Colonic mucosa (tissue), 4 donors: ENCODE measurements at regions not wholly inside any gene's neighbourhood (a gene's known extent, or its start where the extent isn't known, plus 50 kb on each side); places are given as distances from the start of the nearest gene placed in this dataset.

Experiments
- DNase-seq: peaks from one replicate; pipeline ENCODE4 v3.0.0-alpha.2; 2020
- H3K27ac ChIP-seq: fragments of 200-600 bp; one replicate; pipeline ENCODE4 v1.8.0; 2021
- H3K27me3 ChIP-seq: fragments of 200-600 bp; one replicate; pipeline ENCODE4 v1.8.0; 2021
- H3K36me3 ChIP-seq: fragments of 200-600 bp; one replicate; pipeline ENCODE4 v1.8.0; 2021
- H3K4me1 ChIP-seq: fragments of 200-600 bp; one replicate; pipeline ENCODE4 v1.8.0; 2021; ENCODE audit warnings: mild to moderate bottlenecking
- H3K4me3 ChIP-seq: fragments of 200-600 bp; one replicate; pipeline ENCODE4 v1.8.0; 2021
- H3K9ac ChIP-seq, 2 donors: one replicate each; pipeline ENCODE4 v1.7.0; 2013; ENCODE audit warnings: control low read depth in 2 of 2, low read depth in 2 of 2, low read length in 2 of 2
- H3K9me3 ChIP-seq: fragments of 200-600 bp; one replicate; pipeline ENCODE4 v1.8.0; 2021
- intact Hi-C: fragments of 100-400 bp; cut with DNase I; formaldehyde crosslinking; loops from one replicate; pipeline ENCODE4 v1.14.1; 2022
- TF ChIP-seq, protein P1 (sequence below): fragments of 200-600 bp; IDR thresholded peaks from one replicate; pipeline ENCODE4 v1.8.0; 2022; ENCODE audit warnings: antibody characterized with exemption, mild to moderate bottlenecking
- donor health status: healthy.
- donor health status: DM: no; HTN: no; CAD: no.
- donor health status: DM: no; HTN: no; CAD: no.

- Histone ChIP-seq H3K27ac (no peak overlapping the region), H3K27me3 (no peaks in the 10 kb centered on the region), H3K36me3 (no peaks in the 10 kb centered on the region), H3K9me3 (no peaks in the 10 kb centered on the region), H3K4me3 (no peak overlapping the region), H3K9ac (no peak overlapping the region), H3K4me1 (no peaks in the 10 kb centered on the region)
- TF ChIP-seq, protein P1, sequence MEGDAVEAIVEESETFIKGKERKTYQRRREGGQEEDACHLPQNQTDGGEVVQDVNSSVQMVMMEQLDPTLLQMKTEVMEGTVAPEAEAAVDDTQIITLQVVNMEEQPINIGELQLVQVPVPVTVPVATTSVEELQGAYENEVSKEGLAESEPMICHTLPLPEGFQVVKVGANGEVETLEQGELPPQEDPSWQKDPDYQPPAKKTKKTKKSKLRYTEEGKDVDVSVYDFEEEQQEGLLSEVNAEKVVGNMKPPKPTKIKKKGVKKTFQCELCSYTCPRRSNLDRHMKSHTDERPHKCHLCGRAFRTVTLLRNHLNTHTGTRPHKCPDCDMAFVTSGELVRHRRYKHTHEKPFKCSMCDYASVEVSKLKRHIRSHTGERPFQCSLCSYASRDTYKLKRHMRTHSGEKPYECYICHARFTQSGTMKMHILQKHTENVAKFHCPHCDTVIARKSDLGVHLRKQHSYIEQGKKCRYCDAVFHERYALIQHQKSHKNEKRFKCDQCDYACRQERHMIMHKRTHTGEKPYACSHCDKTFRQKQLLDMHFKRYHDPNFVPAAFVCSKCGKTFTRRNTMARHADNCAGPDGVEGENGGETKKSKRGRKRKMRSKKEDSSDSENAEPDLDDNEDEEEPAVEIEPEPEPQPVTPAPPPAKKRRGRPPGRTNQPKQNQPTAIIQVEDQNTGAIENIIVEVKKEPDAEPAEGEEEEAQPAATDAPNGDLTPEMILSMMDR, result no peak
- DNase-seq, result no peak
- intact Hi-C loops, result no loop called here
These were observed 88.2 kb downstream of the GLUD2 start for GRCh38 chrX:121135488-121136207.

DNA sequence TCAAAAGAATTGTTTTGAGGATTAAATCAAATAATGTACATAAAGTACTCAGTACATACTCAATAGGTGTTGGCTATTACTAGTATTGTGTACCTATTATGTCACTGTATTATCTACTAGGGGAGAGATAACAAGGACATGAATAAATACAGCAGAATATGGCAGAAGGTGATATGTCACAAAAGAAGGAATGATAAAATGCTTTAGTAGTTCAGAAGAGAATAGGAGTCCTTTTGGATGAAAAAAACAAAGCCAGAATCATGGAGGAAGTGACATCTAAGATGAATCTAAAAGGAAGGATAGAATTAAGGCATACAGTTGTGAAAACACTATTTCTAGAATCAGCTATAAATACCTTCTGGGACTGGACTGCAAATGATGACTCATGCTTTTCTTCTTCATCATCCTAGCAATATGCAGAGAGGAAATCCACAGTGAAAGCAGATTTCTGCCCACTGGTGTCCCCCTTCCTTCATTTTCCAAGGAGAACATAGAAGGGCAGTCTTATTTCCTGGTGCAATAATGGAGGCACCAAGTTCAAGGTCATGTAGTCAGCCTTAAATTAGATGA is 98.7 kb downstream of the GLUD2 start:
- no peaks in the 10 kb centered on the region for H3K9me3 ChIP-seq
- no peaks in the 10 kb centered on the region for H3K27me3 ChIP-seq
- H3K4me1 ChIP-seq, result no peaks in the 10 kb centered on the region
- DNase-seq, result no peak
- TF ChIP-seq, protein P1, result no peak
- no peaks in the 10 kb centered on the region for H3K36me3 ChIP-seq
- intact Hi-C loops, result no loop called here
- H3K4me3 ChIP-seq, result no peak overlapping the region
- no peak overlapping the region for H3K9ac ChIP-seq
- no peak overlapping the region for H3K27ac ChIP-seq

DNA sequence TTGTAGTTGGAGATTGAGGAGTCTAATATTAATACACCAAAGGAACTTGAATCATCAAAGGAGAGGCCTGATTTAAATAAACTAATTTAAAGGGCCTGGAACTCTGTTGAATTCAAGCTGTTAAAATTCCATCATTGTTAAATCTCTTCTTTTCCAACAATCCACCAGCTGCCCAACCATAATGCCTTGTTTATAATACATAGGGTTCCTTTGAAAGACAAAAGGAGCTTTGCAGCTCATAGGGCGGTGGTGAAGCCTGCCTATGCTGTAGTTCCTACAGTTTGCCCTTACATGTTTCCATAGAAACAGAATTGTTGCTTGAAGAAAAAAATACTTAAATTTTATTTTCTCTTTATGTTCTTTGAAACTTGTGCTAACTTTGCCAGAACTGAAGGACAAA is 102.8 kb downstream of the GLUD2 start:
- intact Hi-C loops, result no loop called here
- TF ChIP-seq, protein P1, result no peak

DNA sequence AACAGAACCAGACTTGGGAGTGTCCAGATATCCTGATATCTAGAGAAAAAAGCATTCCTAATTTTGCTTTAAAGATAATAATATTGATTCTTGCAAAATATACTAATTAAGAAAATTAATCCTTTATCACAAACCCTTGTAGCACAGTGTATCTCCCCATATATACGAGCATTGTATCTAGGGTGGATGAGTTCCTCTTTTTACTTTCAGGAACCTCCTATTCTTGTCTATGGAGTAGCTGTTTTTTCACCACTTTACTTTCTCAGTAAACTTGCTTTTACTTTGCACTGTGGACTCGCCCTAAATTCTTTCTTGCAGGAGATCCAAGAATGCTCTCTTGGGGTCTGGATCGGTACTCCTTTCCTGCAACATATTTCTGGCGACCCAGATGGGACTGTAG is 103.9 kb downstream of the GLUD2 start:
- DNase-seq, result no peak
- H3K9me3 ChIP-seq, result no peaks in the 10 kb centered on the region
- H3K36me3 ChIP-seq, result no peaks in the 10 kb centered on the region
- H3K27ac ChIP-seq, result no peak overlapping the region
- H3K4me1 ChIP-seq, result no peaks in the 10 kb centered on the region
- TF ChIP-seq, protein P1, result no peak
- no peaks in the 10 kb centered on the region for H3K27me3 ChIP-seq
- H3K9ac ChIP-seq, result no peak overlapping the region
- intact Hi-C loops, result no loop called here
- no peak overlapping the region for H3K4me3 ChIP-seq

More for the DNA sequence above, 102.8 kb downstream of the GLUD2 start:
- Histone ChIP-seq H3K9me3 (no peaks in the 10 kb centered on the region), H3K4me3 (no peak overlapping the region), H3K4me1 (no peaks in the 10 kb centered on the region), H3K27me3 (no peaks in the 10 kb centered on the region), H3K27ac (no peak overlapping the region), H3K9ac (no peak overlapping the region), H3K36me3 (no peaks in the 10 kb centered on the region)
- DNase-seq, result no peak

GRCh38 chrX:121154858-121155404 is 107.5 kb downstream of the GLUD2 start:
- Histone ChIP-seq H3K27me3 (no peaks in the 10 kb centered on the region), H3K27ac (no peak overlapping the region), H3K9ac (no peak overlapping the region), H3K4me3 (no peak overlapping the region), H3K9me3 (no peaks in the 10 kb centered on the region), H3K36me3 (no peaks in the 10 kb centered on the region), H3K4me1 (no peaks in the 10 kb centered on the region)
- TF ChIP-seq, protein P1, result no peak
- intact Hi-C loops, result no loop called here
- no peak for DNase-seq
